H9 (cell line): ENCODE measurements at regions not wholly inside any gene's neighbourhood (a gene's known extent, or its start where the extent isn't known, plus 50 kb on each side); places are given as distances from the start of the nearest gene placed in this dataset.

Experiments
- DNase-seq: peaks from one replicate; pipeline ENCODE4 v3.0.0-alpha.2; 2017
- H2AFZ ChIP-seq: one replicate; pipeline ENCODE4 v1.6.1; 2013; ENCODE audit warnings: mild to moderate bottlenecking, low read length, control low read depth, moderate library complexity
- H2AK5ac ChIP-seq: 2 replicates; pipeline ENCODE4 v1.6.1; 2013; ENCODE audit warnings: low read length, control low read depth, mixed read lengths; ENCODE audit not compliant: insufficient read length
- H2BK120ac ChIP-seq: one replicate; pipeline ENCODE4 v1.6.1; 2013; ENCODE audit warnings: low read depth, mild to moderate bottlenecking, low read length, control low read depth, inconsistent platforms; ENCODE audit not compliant: poor library complexity, severe bottlenecking
- H2BK12ac ChIP-seq: 2 replicates; pipeline ENCODE4 v1.6.1; 2013; ENCODE audit warnings: low read length, control low read depth, mixed read lengths, low read depth; ENCODE audit not compliant: insufficient read length
- H2BK15ac ChIP-seq: 2 replicates; pipeline ENCODE4 v1.6.1; 2013; ENCODE audit warnings: low read depth, low read length, control low read depth
- H2BK20ac ChIP-seq: one replicate; pipeline ENCODE4 v1.6.1; 2013; ENCODE audit warnings: low read depth, mild to moderate bottlenecking, low read length, control low read depth, inconsistent platforms; ENCODE audit not compliant: poor library complexity, severe bottlenecking
- H2BK5ac ChIP-seq: 2 replicates; pipeline ENCODE4 v1.6.1; 2013; ENCODE audit warnings: low read length, control low read depth, mixed read lengths; ENCODE audit not compliant: insufficient read length
- H3K14ac ChIP-seq: 2 replicates; pipeline ENCODE4 v1.6.1; 2013; ENCODE audit warnings: low read length, control low read depth; ENCODE audit not compliant: insufficient read depth
- H3K18ac ChIP-seq: 2 replicates; pipeline ENCODE4 v1.6.1; 2013; ENCODE audit warnings: low read depth, mild to moderate bottlenecking, mixed read lengths, low read length, control low read depth; ENCODE audit not compliant: insufficient read length
- H3K23ac ChIP-seq: 2 replicates; pipeline ENCODE4 v1.6.1; 2013; ENCODE audit warnings: low read length, control low read depth, mixed read lengths, low read depth; ENCODE audit not compliant: insufficient read length
- H3K23me2 ChIP-seq: 2 replicates; pipeline ENCODE4 v1.6.1; 2013; ENCODE audit warnings: low read depth, mild to moderate bottlenecking, mixed read lengths, low read length, control low read depth; ENCODE audit not compliant: insufficient read length, poor library complexity, severe bottlenecking
- H3K27ac ChIP-seq: 2 replicates; pipeline ENCODE4 v1.5.1; 2013; ENCODE audit warnings: low read length, control low read depth, mixed read lengths, low read depth; ENCODE audit not compliant: insufficient read length
- H3K27me3 ChIP-seq: 2 replicates; pipeline ENCODE4 v1.6.1; 2013; ENCODE audit warnings: low read length, control low read depth, inconsistent platforms; ENCODE audit not compliant: insufficient read depth
- H3K4ac ChIP-seq: 2 replicates; pipeline ENCODE4 v1.6.1; 2013; ENCODE audit warnings: low read depth, mild to moderate bottlenecking, control low read depth, inconsistent platforms, low read length, moderate library complexity
- H3K4me1 ChIP-seq: 2 replicates; pipeline ENCODE4 v1.6.1; 2013; ENCODE audit warnings: low read length, control low read depth, inconsistent platforms; ENCODE audit not compliant: insufficient read depth
- H3K4me2 ChIP-seq: 2 replicates; pipeline ENCODE4 v1.6.1; 2013; ENCODE audit warnings: low read length, control low read depth, mixed read lengths; ENCODE audit not compliant: insufficient read length, insufficient read depth
- H3K56ac ChIP-seq: 2 replicates; pipeline ENCODE4 v1.6.1; 2013; ENCODE audit warnings: low read depth, mild to moderate bottlenecking, mixed read lengths, low read length, control low read depth; ENCODE audit not compliant: insufficient read length
- H3K79me1 ChIP-seq: 2 replicates; pipeline ENCODE4 v1.6.1; 2013; ENCODE audit warnings: low read depth, mild to moderate bottlenecking, moderate library complexity, low read length, control low read depth, inconsistent platforms; ENCODE audit not compliant: insufficient read depth, poor library complexity, severe bottlenecking
- H3K79me2 ChIP-seq: 2 replicates; pipeline ENCODE4 v1.6.1; 2013; ENCODE audit warnings: low read length, control low read depth, inconsistent platforms; ENCODE audit not compliant: insufficient read depth
- H3K9ac ChIP-seq: 2 replicates; pipeline ENCODE4 v1.6.1; 2013; ENCODE audit warnings: low read length, control low read depth, mixed read lengths; ENCODE audit not compliant: insufficient read length; ENCODE audit errors: extremely low read depth
- H3K9me3 ChIP-seq: one replicate; pipeline ENCODE4 v1.6.1; 2013; ENCODE audit warnings: low read depth, low read length, inconsistent platforms; ENCODE audit not compliant: control insufficient read depth
- H3T11ph ChIP-seq: one replicate; pipeline ENCODE4 v1.6.1; 2013; ENCODE audit warnings: mild to moderate bottlenecking, low read length, control low read depth, inconsistent platforms
- H4K20me1 ChIP-seq: one replicate; pipeline ENCODE4 v1.6.1; 2013; ENCODE audit not compliant: control insufficient read depth, insufficient read length, insufficient read depth
- H4K5ac ChIP-seq: 2 replicates; pipeline ENCODE4 v1.6.1; 2013; ENCODE audit warnings: low read depth, mild to moderate bottlenecking, mixed read lengths, low read length, control low read depth; ENCODE audit not compliant: insufficient read length
- H4K8ac ChIP-seq: replicated peaks from 2 replicates; pipeline ENCODE4 v1.6.1; 2013; ENCODE audit warnings: low read length, control low read depth, mixed read lengths, low read depth; ENCODE audit not compliant: insufficient read length
- H4K91ac ChIP-seq: 2 replicates; pipeline ENCODE4 v1.6.1; 2013; ENCODE audit warnings: low read depth, mild to moderate bottlenecking, moderate library complexity, mixed read lengths, low read length, control low read depth; ENCODE audit not compliant: insufficient read length
- H3K27ac Mint-ChIP-seq, 3 experiments: 2 replicates in 2 of 3; 3 replicates in 1 of 3; pipeline ENCODE4 v1.8.0; 2020 to 2021; ENCODE audit warnings: mixed read lengths in 3 of 3, mild to moderate bottlenecking in 1 of 3, moderate library complexity in 1 of 3
- H3K27me3 Mint-ChIP-seq: 2 replicates; pipeline ENCODE4 v1.8.0; 2021; ENCODE audit warnings: low read depth, mild to moderate bottlenecking, moderate library complexity, mixed read lengths
- H3K36me3 Mint-ChIP-seq, 3 experiments: 2 replicates in 2 of 3; 3 replicates in 1 of 3; pipeline ENCODE4 v1.8.0; 2020 to 2021; ENCODE audit warnings: low read depth in 3 of 3, mixed read lengths in 3 of 3; ENCODE audit not compliant: insufficient read depth in 1 of 3
- H3K4me1 Mint-ChIP-seq, 2 experiments: 2 replicates each; pipeline ENCODE4 v1.8.0; 2020; ENCODE audit warnings: mixed read lengths in 2 of 2
- H3K4me3 Mint-ChIP-seq, 2 experiments: 2 replicates in 1 of 2; 3 replicates in 1 of 2; pipeline ENCODE4 v1.8.0; 2020 to 2021; ENCODE audit warnings: mild to moderate bottlenecking in 2 of 2, mixed read lengths in 2 of 2, moderate library complexity in 1 of 2
- H3K9me3 Mint-ChIP-seq, 2 experiments: 2 replicates in 1 of 2; 3 replicates in 1 of 2; pipeline ENCODE4 v1.8.0; 2020; ENCODE audit warnings: mild to moderate bottlenecking in 2 of 2, mixed read lengths in 2 of 2, moderate library complexity in 1 of 2
- WGBS: extraction: QIAGEN DNeasy Blood & Tissue Kit; methylation state at CpG from one replicate; pipeline ENCODE4 v1.1.7; 2013; ENCODE audit warnings: missing lambda C conversion rate, low lambda C conversion rate, mixed read lengths; ENCODE audit not compliant: insufficient read length; ENCODE audit errors: extremely low coverage; 5-methylcytosine and 5-hydroxymethylcytosine counted together
- TF ChIP-seq, protein P1 (sequence below): fragments of 200-600 bp; sonication (generic); conservative IDR thresholded peaks from 3 replicates; pipeline ENCODE4 v1.8.0; 2021; ENCODE audit warnings: antibody characterized with exemption, mild to moderate bottlenecking

DNA sequence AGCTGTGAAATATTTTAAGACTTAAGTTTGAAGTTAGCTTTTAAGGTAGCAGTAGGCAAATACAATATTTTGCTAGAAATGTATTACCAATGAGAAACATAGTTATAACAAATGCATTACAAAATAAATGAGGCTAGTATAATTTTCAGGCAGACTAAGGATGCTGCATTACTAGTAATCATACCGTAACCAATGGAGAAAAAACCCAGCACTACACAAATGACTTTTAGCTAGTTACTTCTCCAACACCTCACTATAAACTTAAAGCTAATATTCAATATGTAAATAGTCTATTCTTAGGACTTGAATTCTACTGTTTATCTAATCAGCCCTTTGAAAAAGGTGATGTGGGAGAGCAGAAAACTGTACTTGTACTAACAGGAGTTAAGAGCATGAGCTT is 285.3 kb upstream of the KLF14 start:
- H3K27me3 ChIP-seq = no peaks in the 10 kb centered on the region
- no peak overlapping the region for H2BK15ac ChIP-seq
- no peak overlapping the region for H2BK20ac ChIP-seq
- H3K4ac ChIP-seq = no peak overlapping the region
- H3K56ac ChIP-seq = no peak overlapping the region
- no peaks in the 10 kb centered on the region for H3K79me2 ChIP-seq
- no peaks in the 10 kb centered on the region; a peak in 1 of 4 replicates for H3K4me1 Mint-ChIP-seq
- no peak overlapping the region for H4K8ac ChIP-seq
- no CpG with 5 or more reads among the region's 1 CpG for WGBS
- H3K27ac Mint-ChIP-seq = no peak overlapping the region
- H4K20me1 ChIP-seq = no peaks in the 10 kb centered on the region
- H4K5ac ChIP-seq = no peak overlapping the region
- H3K27me3 Mint-ChIP-seq = no peaks in the 10 kb centered on the region
- H3K9me3 Mint-ChIP-seq = no peaks in the 10 kb centered on the region
- no peak overlapping the region for H2AK5ac ChIP-seq
- H2AFZ ChIP-seq = no peak overlapping the region
- DNase-seq = no peak
- no peak overlapping the region for H3K14ac ChIP-seq
- H3K9me3 ChIP-seq = no peaks in the 10 kb centered on the region
- H3K4me3 Mint-ChIP-seq = no peak overlapping the region
- no peaks in the 10 kb centered on the region; a peak in 1 of 7 replicates for H3K36me3 Mint-ChIP-seq
- no peaks in the 10 kb centered on the region for H3K23me2 ChIP-seq
- no peak overlapping the region for H3T11ph ChIP-seq
- H3K79me1 ChIP-seq = no peaks in the 10 kb centered on the region
- H3K18ac ChIP-seq = no peak overlapping the region
- no peak overlapping the region for H2BK12ac ChIP-seq
- no peak overlapping the region for H3K4me2 ChIP-seq
- TF ChIP-seq, protein P1, sequence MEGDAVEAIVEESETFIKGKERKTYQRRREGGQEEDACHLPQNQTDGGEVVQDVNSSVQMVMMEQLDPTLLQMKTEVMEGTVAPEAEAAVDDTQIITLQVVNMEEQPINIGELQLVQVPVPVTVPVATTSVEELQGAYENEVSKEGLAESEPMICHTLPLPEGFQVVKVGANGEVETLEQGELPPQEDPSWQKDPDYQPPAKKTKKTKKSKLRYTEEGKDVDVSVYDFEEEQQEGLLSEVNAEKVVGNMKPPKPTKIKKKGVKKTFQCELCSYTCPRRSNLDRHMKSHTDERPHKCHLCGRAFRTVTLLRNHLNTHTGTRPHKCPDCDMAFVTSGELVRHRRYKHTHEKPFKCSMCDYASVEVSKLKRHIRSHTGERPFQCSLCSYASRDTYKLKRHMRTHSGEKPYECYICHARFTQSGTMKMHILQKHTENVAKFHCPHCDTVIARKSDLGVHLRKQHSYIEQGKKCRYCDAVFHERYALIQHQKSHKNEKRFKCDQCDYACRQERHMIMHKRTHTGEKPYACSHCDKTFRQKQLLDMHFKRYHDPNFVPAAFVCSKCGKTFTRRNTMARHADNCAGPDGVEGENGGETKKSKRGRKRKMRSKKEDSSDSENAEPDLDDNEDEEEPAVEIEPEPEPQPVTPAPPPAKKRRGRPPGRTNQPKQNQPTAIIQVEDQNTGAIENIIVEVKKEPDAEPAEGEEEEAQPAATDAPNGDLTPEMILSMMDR = no peak
- H4K91ac ChIP-seq = no peak overlapping the region
- no peak overlapping the region for H2BK5ac ChIP-seq
- no peak overlapping the region for H2BK120ac ChIP-seq
- no peaks in the 10 kb centered on the region for H3K4me1 ChIP-seq
- no peak overlapping the region for H3K23ac ChIP-seq
- H3K27ac ChIP-seq = no peak overlapping the region
- no peak overlapping the region for H3K9ac ChIP-seq
